Thyroid gland (tissue), 4 donors: ENCODE measurements at regions not wholly inside any gene's neighbourhood (a gene's known extent, or its start where the extent isn't known, plus 50 kb on each side); places are given as distances from the start of the nearest gene placed in this dataset.

Experiments used
- POLR2A ChIP-seq, 2 donors: fragments of 450-650 bp; IDR thresholded peaks; one replicate each; pipeline ENCODE4 v1.6.1; 2017; ENCODE audit warnings: antibody characterized with exemption in 2 of 2, mild to moderate bottlenecking in 2 of 2, moderate library complexity in 1 of 2
- TF ChIP-seq, protein P1 (sequence below), 6 experiments: fragments of 200-600 bp in 3 of 6; fragments of 450-650 bp in 3 of 6; sonication (generic) in 3 of 6; IDR thresholded peaks; one replicate each; pipeline ENCODE4 v1.5.1; 2016 to 2019; ENCODE audit warnings: antibody characterized with exemption in 6 of 6, mild to moderate bottlenecking in 2 of 6, inconsistent platforms in 1 of 6, moderate library complexity in 1 of 6

DNA sequence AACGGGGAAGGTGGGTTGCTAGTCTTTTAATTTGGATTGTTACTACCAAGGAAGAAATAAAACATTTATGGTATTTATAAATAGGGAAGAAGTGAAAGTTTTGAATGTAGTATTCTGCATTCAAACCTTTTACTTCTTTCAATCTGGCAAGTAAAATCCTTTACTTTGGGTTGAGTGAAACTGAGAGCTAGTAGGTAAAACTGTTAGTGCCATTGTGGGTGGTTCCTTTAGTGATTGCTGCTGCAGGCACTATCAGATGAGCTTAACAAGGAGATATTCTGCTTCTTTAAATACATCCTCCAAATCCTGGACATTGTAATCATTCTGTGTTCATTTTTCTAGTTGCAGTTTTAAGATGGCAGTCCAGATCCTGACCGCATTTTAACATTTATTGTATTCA, 650.9 kb upstream of the PCDH10 start:
- TF ChIP-seq, protein P1, sequence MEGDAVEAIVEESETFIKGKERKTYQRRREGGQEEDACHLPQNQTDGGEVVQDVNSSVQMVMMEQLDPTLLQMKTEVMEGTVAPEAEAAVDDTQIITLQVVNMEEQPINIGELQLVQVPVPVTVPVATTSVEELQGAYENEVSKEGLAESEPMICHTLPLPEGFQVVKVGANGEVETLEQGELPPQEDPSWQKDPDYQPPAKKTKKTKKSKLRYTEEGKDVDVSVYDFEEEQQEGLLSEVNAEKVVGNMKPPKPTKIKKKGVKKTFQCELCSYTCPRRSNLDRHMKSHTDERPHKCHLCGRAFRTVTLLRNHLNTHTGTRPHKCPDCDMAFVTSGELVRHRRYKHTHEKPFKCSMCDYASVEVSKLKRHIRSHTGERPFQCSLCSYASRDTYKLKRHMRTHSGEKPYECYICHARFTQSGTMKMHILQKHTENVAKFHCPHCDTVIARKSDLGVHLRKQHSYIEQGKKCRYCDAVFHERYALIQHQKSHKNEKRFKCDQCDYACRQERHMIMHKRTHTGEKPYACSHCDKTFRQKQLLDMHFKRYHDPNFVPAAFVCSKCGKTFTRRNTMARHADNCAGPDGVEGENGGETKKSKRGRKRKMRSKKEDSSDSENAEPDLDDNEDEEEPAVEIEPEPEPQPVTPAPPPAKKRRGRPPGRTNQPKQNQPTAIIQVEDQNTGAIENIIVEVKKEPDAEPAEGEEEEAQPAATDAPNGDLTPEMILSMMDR (IDR thresholded peaks at IDR 0.05), result no peak
- no peak for TF ChIP-seq POLR2A (IDR thresholded peaks at IDR 0.05)
